ENCODE measurements at regions not wholly inside any gene's neighbourhood (a gene's known extent, or its start where the extent isn't known, plus 50 kb on each side); places are given as distances from the start of the nearest gene placed in this dataset.
"Not testable (repeated sequence)": the region's sequence is repeated elsewhere in the genome, so short reads cannot be mapped to it uniquely, and the experiment has no call there.

DNA sequence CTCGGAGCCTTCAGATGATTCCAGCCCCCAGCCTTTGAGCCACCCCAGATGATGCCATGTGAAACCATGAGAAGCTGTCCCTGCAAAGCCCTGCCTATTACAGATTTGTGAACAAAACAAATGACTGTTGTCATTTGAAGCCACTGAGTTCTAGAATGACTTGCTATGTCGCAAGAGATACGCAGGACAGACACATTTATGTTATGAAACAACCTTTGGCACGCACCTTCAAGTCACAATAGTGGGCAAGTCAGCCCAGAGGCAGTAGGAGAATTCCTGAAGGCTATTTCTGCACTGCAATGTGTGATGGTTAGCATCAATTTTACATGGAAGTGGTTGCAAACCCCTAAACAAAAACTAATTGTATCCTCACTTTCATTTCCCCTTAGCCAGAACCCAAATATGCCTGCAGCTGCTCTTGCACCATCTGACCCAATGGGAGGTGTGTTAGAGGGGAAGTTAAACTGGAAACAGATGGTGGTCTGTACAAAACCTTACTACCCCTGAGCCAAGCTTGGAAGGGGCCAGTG, 174.4 kb upstream of the ATP6AP2 start:
- peak; percentile 28 for DNase-seq

GRCh38 chrX:40405399-40405798, 175.4 kb upstream of the ATP6AP2 start:
- DNase-seq: no peak

GRCh38 chrX:40403757-40404156, 177.0 kb upstream of the ATP6AP2 start:
- no peak for DNase-seq

DNA sequence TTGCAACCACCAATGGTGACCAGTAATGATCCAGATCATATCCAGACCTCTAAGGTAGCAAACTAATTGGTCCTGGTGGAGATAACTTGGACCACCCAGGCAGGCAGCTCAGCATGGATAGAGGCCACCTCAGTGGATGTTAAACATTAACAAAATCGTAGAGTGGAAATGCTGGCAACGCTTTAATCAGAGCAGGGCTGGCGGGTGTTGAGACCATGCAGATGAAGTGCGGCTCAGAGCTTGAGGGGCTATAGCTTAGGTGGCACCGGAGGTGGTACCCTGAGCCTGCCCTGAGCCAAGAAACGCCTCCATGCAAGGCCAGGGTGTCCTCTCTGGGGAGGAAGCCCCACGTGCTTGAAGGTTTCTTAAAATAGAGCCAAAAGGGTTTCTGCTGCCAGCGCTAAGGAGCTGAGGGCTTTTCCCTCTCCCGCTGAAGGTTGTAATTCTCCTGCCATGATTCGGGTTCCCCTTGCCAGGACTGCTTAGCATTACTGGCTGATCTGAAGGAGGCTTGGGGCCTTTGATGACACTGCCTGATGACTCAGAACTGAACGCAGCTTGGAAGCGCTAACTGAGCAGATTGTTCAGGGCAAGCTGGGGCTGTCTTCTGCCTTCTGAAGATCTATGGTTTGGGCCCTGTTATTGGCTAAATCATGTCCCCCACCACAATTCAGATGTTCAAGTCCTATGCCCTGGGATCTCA, 177.8 kb upstream of the ATP6AP2 start:
- peak; percentile 47 for DNase-seq

GRCh38 chrX:40395102-40395501, 185.7 kb upstream of the ATP6AP2 start:
- no peak for DNase-seq

DNA sequence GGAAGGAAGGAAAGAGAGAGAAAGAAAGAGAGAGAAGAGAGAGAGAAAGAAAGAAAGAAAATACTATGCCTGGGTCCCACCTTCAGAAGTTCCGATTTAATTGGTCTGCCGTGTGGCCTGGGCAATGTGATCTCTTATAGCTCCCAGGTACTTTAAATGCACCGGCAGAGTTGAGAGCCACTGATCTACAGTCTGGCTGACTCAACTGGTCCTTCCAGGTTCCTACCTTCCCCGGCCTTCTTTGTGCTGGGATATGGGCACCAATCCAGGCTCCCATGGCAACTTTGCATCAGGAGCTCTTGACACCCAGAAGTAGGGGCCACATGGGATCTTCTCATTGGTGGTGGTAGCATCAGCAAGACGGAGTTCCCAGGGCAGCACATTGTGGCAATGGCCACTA, 186.5 kb upstream of the ATP6AP2 start:
- no peak for DNase-seq

DNA sequence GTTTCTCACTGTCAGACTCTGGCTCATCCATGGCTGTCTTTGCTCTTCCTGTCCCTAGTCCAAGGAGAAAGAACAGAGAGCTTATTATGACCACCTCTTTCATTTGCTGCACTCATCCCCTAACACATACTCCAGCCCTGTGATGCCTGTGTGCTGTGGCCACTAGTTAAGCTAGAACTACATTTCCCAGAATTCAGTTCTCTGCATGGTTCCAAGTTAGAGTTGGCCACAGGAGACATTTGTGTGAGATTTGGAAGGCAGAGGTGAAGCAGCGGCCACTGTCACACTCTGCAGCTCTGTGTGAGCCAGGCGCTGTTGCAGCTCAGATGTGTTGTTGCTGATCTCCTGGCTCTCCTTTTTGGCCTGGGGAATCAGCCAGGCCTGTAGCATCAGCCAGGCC, 188.2 kb upstream of the ATP6AP2 start:
- no peak for DNase-seq

DNA sequence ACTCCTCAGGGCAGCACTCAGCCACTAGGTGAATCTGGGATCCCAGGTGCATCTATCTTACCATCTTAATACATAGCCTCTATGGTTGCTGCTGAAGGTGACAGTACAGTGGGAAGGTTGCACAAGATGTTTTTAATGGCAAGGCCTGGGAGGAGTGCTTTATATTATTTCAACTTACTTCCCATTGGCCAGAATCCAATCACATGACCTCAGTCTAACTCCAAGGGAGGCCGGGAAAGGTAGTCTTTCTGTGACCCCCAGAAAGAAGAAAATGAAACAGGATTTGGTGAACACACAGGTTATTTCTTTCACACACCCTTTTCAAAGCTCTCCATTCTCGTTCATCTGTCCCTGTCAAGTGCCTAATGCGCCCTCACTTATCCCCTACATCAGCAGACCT, 189.1 kb upstream of the ATP6AP2 start:
- no peak for DNase-seq

GRCh38 chrX:40389555-40389954, 191.2 kb upstream of the ATP6AP2 start:
- DNase-seq: no peak

DNA sequence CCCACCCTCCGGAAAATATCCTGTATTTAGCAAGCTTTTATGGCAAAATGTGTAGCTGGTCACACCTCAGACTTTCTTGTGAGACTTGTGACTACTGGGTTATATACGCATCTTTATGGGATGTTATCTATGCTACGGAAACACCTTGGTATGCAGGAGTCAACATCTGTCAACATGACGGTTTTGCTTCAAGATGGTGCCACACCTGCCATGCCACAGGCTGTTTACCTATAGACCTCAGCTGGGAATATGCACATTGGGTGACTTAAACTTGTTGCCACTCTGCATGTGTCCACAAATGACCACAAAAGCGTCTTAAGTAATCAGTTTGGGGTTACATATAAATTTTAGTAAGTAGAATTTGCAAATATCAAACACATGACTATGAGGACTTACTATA, 192.3 kb upstream of the ATP6AP2 start:
- DNase-seq: no peak

DNA sequence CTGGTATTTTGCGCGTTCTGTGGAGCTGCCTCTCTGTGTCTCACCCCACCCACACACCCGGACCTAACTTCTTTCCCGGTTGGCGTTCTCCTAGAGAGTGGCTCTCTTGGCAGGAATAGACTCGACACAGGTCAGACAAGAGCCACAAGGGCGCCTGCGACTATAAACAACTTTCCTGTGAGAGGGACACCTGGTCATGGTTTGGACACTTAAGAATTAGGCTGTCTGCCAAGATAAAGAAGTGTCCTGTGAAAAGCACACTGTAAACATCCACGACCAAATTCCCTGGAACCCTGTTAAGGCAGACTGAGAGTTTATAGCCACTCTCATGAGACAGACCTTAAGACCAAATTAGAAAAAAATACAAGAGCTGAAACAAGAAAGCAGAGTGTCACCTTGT, 192.9 kb upstream of the ATP6AP2 start:
- DNase-seq: not testable (repeated sequence)

DNA sequence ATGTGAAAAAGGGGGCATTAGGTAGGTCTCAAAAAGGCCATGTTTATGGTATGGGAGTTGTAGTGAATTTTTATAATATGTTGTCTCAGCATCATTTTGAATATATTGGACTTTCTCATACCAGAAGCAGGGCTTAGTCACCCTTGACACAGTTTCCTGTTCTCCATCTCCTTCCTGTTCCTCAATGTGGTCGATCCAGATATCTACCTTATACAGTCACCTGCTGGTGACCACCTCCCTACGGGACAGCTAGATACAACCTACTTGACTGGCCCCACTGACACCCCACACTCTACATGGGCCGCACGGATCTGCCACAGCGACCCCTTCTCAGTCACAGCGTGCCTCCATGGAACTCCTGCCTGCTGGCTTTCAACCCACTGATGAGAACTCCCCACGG, 193.5 kb upstream of the ATP6AP2 start:
- DNase-seq: not testable (repeated sequence)

GRCh38 chrX:40385682-40386081, 195.1 kb upstream of the ATP6AP2 start:
- DNase-seq: no peak

DNA sequence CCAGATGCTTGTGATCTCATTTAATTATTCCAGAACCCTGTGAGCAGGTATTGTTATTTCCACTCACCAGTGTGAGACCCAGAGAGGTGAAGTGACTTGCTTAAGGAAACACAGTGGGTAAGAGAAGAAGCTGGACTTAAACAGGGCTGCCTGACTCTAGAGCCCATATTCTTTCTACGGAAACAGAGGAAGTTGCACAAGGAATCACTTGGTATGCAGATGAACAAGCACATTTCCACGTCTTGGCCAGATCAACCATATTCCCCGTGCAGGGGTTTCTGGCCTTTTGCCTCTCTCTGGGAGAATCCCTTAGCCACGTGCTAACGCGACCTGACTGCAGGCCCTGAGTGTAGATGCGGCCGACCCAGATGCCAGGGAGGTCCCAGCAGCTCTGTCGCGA, 195.5 kb upstream of the ATP6AP2 start:
- no peak for DNase-seq

GRCh38 chrX:40383969-40384368, 196.8 kb upstream of the ATP6AP2 start:
- DNase-seq: peak; percentile 7

- DNase-seq: no peak
These were observed 197.4 kb upstream of the ATP6AP2 start for GRCh38 chrX:40383360-40383759.

GRCh38 chrX:40380655-40381488, 199.9 kb upstream of the ATP6AP2 start:
- no peak for DNase-seq

DNA sequence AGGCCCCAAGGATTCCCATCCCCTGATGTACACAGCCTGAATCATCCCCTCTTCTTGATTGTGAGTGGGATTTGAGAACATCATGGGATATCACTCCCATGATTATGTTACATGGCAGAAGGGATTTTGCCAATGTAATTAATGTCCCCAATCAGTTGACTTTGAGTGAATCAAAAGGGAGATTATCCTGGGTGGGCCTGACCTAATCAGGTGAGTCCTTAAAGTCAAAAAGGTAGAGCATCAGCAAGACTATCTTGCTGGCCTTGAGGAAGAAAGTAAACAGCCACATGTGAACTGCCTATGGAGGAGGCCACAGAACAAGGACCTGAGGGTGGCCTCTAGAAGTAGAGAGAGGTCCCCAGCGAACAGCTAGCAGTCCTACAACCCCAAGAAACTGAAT, 203.1 kb upstream of the ATP6AP2 start:
- DNase-seq: no peak

GRCh38 chrX:40374486-40374885, 206.3 kb upstream of the ATP6AP2 start:
- DNase-seq: no peak

GRCh38 chrX:40373641-40374040, 207.1 kb upstream of the ATP6AP2 start:
- no peak for DNase-seq

GRCh38 chrX:40373025-40373424, 207.7 kb upstream of the ATP6AP2 start:
- no peak for DNase-seq

DNA sequence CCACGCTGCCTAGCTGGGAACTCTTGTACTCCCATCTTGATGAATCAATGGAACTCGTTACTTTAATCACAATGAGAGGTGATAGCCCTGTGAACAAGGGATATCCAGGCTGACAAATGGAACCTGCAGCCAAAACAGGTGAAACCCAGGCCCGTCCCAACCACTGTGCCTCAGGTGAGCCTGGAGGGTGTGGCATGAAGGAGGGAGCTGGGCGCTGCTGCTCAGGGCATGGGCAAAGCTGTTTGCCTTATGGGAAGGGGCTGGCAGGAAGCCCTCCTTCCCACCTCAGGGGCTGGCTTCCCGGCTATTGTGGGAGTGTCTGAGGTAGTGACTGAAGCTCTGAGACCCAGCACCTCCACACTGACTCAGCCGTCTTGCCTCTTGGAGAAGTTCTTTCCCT, 209.4 kb upstream of the ATP6AP2 start:
- no peak for DNase-seq

- DNase-seq: no peak
These were observed 212.1 kb upstream of the ATP6AP2 start for GRCh38 chrX:40368611-40369061.

DNA sequence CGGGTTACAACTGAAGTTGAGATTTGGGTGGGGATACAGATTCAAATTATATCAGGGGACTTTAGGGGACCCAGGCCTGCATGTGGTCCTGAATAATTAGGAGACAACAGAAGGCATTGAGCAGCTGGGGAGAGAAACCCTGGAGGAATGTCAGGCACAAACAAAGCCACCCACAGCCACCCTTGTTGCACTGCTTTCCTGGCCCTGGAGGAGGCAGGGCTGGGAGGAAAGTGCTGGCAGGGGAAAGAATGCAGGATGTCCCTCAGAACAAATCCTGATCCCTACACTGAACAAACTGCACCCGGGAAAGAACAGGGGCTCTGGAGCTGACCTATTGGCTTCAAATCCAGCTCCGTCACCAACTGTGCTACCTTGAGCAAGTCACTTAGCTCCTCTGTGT, 214.1 kb upstream of the ATP6AP2 start:
- no peak for DNase-seq
